Stimulated activated CD8-positive, alpha-beta memory T cell treated with anti-CD3 and anti-CD28 coated beads, Interleukin-4, amount 100 ng/mL, for 4 hours (primary cell): ENCODE measurements at regions not wholly inside any gene's neighbourhood (a gene's known extent, or its start where the extent isn't known, plus 50 kb on each side); places are given as distances from the start of the nearest gene placed in this dataset.
"Not testable (repeated sequence)": the region's sequence is repeated elsewhere in the genome, so short reads cannot be mapped to it uniquely, and the experiment has no call there.

Experiments used
- DNase-seq, 2 donors: peaks; one replicate each; pipeline ENCODE4 v3.0.0-alpha.2; 2020; ENCODE audit warnings: low read depth in 2 of 2, low spot score in 1 of 2

- DNase-seq = no peak
These were observed 1567.0 kb upstream of the SPRY2 start for GRCh38 chr13:81907787-81908372.

- DNase-seq = no peak
These were observed 1547.9 kb upstream of the SPRY2 start for GRCh38 chr13:81888855-81889254.

- no peak for DNase-seq
These were observed 1534.0 kb upstream of the SPRY2 start for GRCh38 chr13:81874681-81875661.

GRCh38 chr13:81874253-81874652 is 1533.3 kb upstream of the SPRY2 start:
- DNase-seq = no peak

GRCh38 chr13:81872581-81872980 is 1531.7 kb upstream of the SPRY2 start:
- no peak for DNase-seq

GRCh38 chr13:81871751-81872325 is 1530.9 kb upstream of the SPRY2 start:
- not testable (repeated sequence) for DNase-seq

GRCh38 chr13:81848291-81848690 is 1507.4 kb upstream of the SPRY2 start:
- DNase-seq = no peak

- DNase-seq = no peak
These were observed 1505.8 kb upstream of the SPRY2 start for GRCh38 chr13:81846771-81847170.

GRCh38 chr13:81821259-81821658 is 1480.3 kb upstream of the SPRY2 start:
- DNase-seq = no peak

- DNase-seq = no peak
These were observed 1459.5 kb upstream of the SPRY2 start for GRCh38 chr13:81800433-81800832.

GRCh38 chr13:81795710-81796109 is 1454.8 kb upstream of the SPRY2 start:
- no peak for DNase-seq

GRCh38 chr13:81791641-81792040 is 1450.7 kb upstream of the SPRY2 start:
- no peak for DNase-seq

- DNase-seq = no peak
These were observed 1440.5 kb upstream of the SPRY2 start for GRCh38 chr13:81781471-81781870.

GRCh38 chr13:81779876-81780275 is 1439.0 kb upstream of the SPRY2 start:
- DNase-seq = no peak

GRCh38 chr13:81778350-81778749 is 1437.4 kb upstream of the SPRY2 start:
- DNase-seq = no peak

- no peak for DNase-seq
These were observed 1432.3 kb upstream of the SPRY2 start for GRCh38 chr13:81773263-81773662.

- DNase-seq = no peak
These were observed 1431.0 kb upstream of the SPRY2 start for GRCh38 chr13:81771951-81772350.

GRCh38 chr13:81770868-81771505 is 1430.1 kb upstream of the SPRY2 start:
- DNase-seq = no peak

GRCh38 chr13:81762449-81762848 is 1421.5 kb upstream of the SPRY2 start:
- DNase-seq = no peak

- no peak for DNase-seq
These were observed 1419.4 kb upstream of the SPRY2 start for GRCh38 chr13:81760316-81760715.

GRCh38 chr13:81757348-81757970 is 1416.5 kb upstream of the SPRY2 start:
- DNase-seq = no peak
